HG03103 (cell line): ENCODE measurements at regions not wholly inside any gene's neighbourhood (a gene's known extent, or its start where the extent isn't known, plus 50 kb on each side); places are given as distances from the start of the nearest gene placed in this dataset.

Experiments used
- ATAC-seq: cut with Tn5 transposase; IDR thresholded peaks from one replicate; pipeline ENCODE4 v1.9.1; 2021; ENCODE audit warnings: low read depth; ENCODE audit not compliant: unreplicated experiment

DNA sequence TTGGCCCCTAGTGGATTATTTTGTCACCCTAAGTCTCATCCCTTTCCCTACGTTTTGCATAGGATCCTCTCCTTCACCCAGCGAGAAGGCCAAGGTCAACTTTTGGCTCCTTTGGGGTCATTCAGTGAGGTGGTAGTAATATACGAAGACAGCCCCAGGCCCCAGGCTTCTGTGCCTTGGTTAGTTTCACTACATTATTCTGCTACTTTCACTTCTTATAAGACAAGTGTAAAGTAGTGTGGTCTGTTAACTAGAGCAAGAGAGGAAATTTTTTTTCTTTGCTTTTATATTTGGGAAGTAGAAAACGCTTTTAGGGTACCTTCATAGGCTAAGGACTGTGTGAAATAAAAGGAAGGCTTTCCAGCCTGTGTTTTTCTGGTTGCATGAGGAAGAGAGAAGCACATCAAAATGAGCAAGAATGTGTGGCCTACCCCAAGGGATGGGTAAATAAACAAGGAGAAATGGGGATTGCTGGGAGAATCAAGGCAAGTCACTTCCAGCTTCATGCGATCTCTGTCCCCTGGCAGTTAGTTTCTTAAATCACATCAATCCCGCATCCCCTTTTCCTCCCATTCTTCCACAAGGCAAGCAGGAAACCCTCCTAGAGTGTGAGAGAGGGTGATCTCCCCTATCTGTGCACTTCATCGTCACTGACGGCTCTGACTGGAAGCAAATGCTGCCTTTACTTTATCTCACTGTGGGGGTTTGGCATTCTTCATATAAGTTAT is 677.0 kb upstream of the WWC1 start:
- ATAC-seq = no peak

DNA sequence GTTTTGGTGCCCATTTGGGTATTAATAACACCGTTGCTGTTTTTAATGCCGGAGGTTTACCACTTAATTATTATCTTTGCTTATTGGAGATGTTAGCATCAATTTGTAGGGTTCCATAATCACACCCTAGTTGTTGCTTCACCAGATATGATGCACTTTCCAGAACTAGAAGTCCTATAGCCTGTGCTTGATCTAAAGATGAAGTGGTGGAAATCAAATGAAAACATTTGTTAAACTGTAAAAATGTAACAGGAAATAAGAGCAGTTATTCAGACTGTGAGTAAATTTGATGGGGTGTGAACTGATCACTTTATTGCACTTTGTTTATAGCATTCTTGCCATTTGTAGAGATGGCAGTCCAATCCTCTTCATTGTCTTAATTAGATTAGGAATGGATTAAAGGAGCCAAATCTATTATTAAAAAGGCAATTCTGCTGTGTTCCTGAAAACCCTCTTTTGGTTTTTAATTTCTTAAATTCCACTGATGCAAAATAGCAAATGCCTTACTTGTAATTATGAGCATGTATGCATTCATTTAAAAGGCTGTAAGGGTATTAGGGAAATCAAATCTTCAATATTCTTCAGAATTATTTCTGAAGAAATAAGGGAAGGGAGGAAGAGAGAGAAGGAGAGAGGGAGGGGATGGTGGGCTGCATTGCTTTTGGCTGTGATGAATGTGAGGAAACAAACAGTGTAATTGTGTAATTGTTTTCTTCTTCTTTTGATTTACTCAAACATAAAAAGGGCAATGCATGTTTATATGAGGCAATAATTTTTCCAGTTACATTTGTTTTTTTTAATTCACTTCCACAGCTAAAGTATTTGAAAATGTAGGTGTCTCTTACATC is 675.2 kb upstream of the WWC1 start:
- no peak for ATAC-seq

GRCh38 chr5:167623354-167623753 is 668.1 kb upstream of the WWC1 start:
- ATAC-seq = no peak

DNA sequence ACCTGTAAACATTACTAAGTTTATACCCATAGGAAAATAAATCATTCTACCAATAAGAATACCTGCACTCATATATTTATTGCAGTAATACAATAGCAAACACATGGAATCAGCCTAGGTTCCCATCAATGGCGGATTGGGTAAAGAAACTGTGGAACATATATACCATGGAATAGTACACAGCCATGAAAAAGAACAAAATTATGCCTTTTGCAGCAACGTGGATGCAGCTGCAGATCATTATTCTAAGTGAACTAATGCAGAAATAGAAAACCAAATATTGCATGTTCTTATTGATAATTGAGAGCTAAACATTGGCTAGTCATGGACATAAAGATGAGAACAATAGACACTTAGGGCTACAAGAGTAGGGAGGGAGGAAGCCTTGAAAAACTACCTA is 667.4 kb upstream of the WWC1 start:
- ATAC-seq = no peak

DNA sequence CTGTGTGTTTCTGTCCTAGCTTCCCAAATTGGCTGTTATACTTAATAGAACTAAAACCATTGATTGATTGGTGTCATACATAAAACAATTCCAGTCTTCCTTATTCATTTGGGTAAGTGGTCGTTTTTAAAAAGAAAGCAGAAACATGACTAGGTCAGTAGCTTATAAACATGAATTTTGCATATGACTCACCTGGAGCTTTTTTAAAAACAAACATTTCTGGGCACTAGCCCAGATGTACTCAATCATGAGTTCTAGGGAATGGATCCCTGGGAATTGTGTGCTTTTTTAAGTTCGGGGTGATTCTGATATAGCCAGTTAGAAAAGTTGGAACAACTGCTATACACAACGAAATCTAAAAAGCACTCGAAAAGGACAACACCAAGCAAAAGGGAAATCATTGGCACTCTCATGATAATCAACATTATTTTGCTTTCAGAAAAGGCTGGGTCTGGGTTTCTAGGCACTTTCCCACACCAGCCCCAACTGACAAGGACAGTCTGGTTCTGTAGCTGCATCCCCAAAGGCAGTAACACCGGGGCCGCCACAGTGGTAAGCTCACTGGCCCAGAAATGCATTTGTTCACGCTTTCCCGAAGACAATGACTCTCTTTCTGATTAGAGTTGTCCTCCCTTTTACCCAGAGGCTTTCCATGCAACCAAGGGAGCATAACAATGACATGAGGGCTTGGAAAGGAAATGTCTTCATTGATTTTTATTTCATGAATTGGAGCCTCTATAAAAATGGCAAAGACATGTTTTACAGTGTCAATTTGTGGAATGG is 664.9 kb upstream of the WWC1 start:
- no peak for ATAC-seq

DNA sequence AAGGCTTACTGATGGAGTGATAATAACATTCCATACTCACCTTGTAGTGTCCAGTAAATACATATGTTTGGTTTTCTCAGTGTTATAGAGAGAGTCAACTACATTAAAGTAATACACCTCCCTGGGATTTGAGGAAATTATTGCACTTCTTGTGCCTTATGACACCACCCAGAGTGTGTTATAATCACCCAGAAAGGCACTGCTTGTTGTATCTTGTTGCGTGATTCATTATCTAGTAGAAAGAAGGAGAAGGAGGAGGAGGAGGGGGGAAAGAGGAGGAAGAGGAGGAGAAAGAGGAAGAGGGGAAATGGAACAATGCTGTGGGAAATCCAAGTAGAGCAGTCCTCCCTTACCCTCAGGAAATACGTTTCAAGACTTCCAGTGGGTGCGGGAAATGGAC is 661.8 kb upstream of the WWC1 start:
- no peak for ATAC-seq

DNA sequence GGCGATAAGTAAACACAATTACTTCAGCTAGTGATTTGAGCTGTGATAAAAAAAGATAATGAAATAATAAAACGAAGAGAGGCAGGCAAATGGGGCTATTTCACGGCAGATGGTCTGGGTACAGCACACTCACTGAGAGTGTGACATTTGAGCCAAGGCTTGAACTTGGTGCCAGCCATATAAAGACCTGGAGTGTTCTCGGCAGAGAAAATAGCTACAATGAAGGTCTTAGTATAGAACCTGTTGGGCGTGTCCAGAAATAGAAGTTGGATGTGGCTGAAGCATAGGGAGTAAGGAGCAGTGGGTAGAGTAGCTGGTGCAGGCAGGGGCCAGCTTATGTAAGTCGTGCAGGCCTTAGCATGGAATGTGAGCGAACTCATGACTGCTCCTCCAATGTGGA is 660.3 kb upstream of the WWC1 start:
- no peak for ATAC-seq

DNA sequence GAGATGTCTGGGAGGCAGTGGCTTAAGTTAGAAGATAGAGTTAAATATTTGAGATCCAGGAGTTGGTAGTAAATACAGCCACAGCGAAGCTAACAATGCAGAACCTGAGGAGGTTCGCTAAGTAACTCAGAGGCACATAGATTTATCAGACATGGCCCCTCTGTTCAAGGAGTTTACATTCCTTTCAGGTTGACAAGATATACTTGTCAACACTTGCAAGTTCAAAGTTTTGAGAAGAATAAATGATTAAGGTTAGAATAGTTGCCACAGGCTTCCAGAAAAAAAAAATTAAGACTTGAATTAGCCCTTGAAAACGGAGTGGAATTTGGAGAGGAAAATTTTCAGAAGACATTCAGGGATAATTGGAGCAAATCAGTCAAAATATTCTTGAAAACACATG is 658.3 kb upstream of the WWC1 start:
- ATAC-seq = no peak

DNA sequence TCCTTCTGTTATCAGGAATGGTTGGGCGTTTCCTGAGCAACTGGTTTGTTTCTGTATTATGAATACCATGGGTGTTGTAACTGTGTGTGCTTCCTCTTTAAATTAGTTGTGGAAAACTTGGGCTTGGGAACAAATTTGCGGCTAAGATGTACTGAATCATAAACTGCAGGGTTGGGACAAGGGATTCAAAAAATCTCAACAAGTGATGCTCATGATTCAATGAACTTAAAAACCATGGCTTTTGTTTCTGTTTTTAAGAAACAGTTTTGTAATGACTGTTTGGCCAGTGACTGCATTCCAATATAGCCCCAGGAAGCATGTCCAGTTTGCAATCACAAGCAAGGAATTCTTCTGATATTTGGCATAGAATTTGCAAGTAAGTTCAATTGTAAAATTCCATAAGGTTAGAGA is 657.5 kb upstream of the WWC1 start:
- no peak for ATAC-seq

- no peak for ATAC-seq
Measured at GRCh38 chr5:167634432-167634831, 657.0 kb upstream of the WWC1 start.

DNA sequence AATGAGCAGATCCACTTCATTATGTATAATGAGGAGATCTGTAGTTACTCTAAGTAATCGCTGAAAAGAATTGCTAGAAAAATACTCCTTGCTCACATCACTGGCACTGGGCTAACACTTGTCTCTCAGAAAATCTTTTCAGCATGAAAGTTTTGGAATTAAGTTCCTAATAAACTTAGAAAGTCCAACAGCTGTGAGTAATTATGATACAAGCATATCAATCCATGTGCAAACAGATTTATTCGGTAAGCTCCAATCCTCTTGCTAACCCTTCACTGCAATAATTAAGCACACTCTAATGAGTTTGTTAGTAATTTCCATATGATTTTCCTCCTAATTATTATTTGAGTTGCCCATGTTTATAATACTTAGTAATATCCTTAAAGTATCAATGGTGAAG is 652.6 kb upstream of the WWC1 start:
- no peak for ATAC-seq

DNA sequence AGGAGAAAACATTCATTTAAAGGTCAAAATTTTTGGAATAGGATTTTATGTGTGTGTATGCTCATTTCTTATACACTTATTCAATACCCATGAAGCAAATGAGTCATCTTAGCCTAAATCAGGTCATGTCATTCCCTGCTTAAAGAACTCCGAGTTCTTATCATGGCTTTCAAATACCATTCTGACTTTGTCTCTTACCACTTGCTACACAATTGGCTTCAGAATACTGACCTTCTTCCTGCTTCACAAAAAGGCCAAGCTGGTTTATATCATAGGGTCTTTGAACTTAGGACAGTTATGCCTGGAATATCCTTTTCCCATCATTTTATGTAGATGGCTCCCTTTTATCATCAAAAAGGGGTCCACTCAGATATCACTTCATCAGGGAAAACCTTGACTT is 652.2 kb upstream of the WWC1 start:
- ATAC-seq = no peak

DNA sequence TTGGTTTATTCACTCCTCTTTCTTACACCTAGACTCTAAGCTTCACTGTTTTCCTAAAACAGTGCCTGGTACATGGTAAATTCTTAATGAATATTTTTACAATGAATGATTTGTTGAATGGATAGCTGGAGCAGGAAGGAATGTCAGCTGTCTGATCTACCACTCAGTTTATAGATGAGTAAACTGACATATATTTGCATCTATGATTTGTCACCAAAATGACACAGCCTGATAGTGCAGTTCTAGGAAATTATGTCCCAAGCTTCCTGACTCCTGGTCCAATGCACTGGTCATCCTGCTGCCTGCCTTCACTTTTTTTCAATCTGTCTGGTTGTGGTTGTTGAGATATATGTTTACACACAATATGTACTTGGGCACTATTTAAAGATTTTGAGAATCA is 651.7 kb upstream of the WWC1 start:
- no peak for ATAC-seq

- ATAC-seq = no peak
Measured at GRCh38 chr5:167642181-167642580, 649.3 kb upstream of the WWC1 start.

- no peak for ATAC-seq
Measured at GRCh38 chr5:167642779-167643517, 648.5 kb upstream of the WWC1 start.

DNA sequence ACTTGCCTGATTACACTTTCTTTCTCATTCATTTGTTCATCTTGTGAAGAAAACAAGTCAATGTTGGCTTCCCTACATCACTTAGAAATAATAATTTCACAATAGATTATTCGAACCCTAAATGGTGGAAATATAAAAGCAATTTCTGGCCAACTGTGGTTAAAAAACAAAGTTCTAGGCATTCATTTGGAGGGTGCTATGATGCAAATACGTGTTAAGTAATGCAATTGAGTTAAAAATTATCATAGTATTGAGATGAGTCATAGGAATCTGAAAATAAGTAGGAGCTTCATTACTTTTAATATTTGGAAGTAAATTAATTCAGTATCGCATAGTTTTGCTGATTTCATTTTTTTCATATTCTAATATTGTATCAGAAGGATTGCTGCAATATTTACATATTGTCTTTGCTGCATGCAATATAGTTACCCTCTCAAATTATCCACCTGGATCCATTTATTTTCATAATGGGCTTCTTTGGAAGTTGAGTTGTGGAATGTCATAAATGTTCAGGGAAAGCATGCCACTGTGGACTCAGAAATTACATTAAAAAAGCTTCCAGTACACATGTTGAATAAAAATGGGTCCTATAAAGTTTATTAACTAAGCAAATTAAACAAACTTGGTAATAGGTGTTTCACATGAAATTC is 647.7 kb upstream of the WWC1 start:
- no peak for ATAC-seq

DNA sequence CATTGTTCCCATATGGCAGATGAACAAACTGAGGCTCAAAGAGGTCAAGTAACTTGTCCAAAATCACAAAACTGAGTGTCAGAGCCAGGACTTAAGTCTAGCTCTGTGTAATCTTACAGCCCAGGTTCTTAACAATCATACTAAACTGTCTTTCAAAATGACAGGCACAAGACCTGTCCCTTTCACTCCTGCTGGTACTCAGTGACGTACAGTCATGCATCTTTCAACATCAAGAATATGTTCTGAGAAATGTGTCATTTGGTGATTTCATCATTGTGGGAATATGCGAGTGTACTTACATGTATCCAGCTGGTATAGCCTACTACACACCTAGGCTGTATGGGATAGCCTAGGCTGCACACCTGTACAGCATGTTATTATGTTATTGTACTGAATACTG is 646.8 kb upstream of the WWC1 start:
- no peak for ATAC-seq

- ATAC-seq = no peak
Measured at GRCh38 chr5:167649471-167649870, 642.0 kb upstream of the WWC1 start.

GRCh38 chr5:167652690-167653089 is 638.8 kb upstream of the WWC1 start:
- no peak for ATAC-seq

DNA sequence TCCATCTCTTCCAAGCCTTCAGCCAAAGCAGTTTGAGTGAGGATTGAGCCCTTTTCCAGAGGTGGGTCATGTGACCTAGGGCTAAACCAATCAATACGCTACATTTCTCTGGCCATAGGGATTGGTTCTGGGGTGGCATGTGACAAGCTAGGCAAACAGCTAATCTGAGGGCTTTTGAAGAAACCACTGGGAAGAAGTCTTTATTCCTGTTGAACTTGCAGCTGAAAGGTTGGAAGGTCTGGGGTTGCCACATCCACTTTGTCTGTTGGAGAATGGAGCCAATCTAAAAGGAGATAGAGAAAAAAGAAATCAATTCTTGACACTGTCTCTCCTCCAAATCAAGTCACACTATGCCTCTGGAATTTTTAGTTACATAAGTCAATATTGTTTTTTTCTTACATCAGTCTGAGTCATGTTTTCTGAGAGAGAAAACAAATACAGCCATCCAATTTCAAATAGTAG is 637.8 kb upstream of the WWC1 start:
- ATAC-seq = no peak
